Stimulated activated CD4-positive, alpha-beta T cell treated with anti-CD3 and anti-CD28 coated beads, TNF-alpha, amount 100 ng/mL, for 1 hour (primary cell): ENCODE measurements at regions not wholly inside any gene's neighbourhood (a gene's known extent, or its start where the extent isn't known, plus 50 kb on each side); places are given as distances from the start of the nearest gene placed in this dataset.
"Not testable (repeated sequence)": the region's sequence is repeated elsewhere in the genome, so short reads cannot be mapped to it uniquely, and the experiment has no call there.

Experiments used
- DNase-seq, 3 donors: peaks; one replicate each; pipeline ENCODE4 v3.0.0-alpha.2; 2020; ENCODE audit warnings: low read depth in 3 of 3, low spot score in 1 of 3

- DNase-seq = no peak
Observed at GRCh38 chr18:78429127-78430108, 550.2 kb upstream of the SALL3 start.

DNA sequence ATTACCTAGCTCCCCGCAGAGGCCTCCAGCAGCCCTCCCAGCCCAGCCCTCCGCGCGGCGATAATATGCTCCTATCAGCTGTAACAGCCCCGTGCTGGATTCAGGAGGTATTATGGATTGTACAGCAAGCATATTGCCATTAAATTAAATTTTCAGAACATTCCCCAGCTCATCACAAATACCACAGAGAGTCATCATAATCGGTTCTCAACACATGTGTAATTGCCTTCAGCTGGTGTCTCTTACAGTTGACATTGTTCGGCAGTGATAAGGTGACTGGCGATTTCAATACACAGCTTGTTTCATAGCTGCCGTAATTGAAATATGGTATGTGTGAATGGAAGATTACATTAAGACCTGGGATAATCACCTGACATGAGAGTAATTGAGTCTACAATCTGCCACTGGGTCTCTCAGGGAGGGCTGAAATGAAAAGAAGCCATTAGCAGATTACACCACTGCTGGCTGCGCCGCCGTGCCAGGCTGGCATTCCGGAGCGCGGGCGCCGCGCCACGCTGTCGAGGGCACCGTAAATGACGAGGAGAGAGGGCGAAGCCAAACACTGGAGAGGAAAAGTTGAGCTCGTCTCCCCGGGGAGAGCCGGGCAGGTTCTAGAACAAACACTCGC, 549.4 kb upstream of the SALL3 start:
- no peak for DNase-seq

GRCh38 chr18:78431606-78432005, 548.0 kb upstream of the SALL3 start:
- DNase-seq = no peak

DNA sequence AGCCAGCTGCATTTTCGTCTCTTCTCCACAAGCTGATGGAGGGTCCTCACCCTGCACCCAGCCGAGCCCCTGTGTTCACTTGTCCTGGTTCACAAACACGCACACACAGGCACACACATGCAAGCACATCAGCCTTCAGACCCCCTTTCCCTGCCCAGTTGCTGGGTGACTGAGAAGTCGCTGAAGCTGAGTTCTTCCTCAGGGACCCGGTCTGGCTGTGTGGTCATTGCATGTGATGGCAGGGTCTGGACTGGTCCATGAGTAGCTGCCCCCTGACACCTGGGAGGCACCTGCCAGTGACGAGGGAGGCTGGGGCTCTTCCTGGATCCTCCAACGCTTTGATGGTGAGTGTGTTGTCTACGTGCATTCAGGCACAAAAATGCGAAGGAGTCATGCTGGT, 546.1 kb upstream of the SALL3 start:
- no peak for DNase-seq

GRCh38 chr18:78436110-78436509, 543.5 kb upstream of the SALL3 start:
- no peak for DNase-seq

GRCh38 chr18:78438235-78438634, 541.4 kb upstream of the SALL3 start:
- not testable (repeated sequence) for DNase-seq

- DNase-seq = no peak
Observed at GRCh38 chr18:78445880-78446279, 533.7 kb upstream of the SALL3 start.

DNA sequence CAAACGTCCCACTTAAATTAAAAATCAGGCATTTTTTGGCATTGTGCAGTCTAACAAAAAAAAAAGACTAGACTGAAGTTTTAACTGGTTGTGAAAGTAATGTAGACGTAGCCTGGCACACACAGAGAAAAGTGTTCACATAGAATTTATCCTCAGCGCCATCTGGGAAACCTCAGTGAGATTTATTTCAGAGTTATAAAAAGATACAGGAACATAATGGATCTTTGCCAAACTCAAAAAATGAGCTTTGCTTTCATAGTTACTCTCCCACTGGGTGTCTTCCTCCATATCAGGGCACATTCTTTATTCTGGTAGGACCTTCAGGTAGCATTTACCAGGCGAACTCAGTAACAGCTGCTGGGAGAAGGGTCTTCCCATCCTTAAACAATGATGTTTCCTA, 532.4 kb upstream of the SALL3 start:
- DNase-seq = no peak

- no peak for DNase-seq
Observed at GRCh38 chr18:78448106-78448505, 531.5 kb upstream of the SALL3 start.

GRCh38 chr18:78448591-78448990, 531.0 kb upstream of the SALL3 start:
- DNase-seq = no peak

DNA sequence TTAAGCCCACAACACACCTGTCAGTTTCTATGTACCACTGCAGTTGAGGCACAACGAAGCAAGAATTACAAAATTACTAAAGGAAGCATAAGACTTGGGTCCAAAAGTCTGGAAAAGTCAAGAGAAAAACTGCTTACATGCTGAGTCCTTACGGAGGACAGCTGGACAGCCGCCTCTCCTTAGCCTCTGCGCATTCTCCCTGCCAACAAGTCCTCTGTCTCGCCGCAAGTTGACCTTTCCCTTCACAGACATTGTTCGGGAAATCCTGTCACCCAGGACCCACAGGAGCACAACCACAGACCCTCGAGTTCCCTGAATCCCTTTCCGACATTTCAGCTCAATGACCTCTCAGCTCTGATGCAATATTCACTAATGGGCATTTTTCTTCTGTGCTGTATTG, 525.4 kb upstream of the SALL3 start:
- no peak for DNase-seq

GRCh38 chr18:78455386-78455785, 524.2 kb upstream of the SALL3 start:
- no peak for DNase-seq

DNA sequence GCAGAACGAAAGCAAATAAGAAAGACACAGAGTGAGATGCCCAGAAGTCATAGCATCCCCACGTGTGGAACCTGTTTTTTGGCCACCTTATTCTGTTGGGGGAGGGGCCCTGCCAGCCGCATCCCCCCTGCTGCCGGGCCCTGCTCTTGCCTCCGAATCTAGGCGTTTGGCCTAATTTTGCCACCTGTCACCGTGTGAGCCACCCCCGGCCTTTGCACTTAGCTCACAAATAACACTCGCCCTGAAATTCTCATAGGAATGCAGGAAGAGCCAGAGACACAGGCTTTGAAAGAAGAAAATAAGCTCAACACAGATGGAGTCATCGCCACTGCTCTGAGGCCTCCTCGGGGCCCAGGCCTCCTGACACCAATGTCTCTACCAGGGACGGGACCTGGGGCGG, 522.6 kb upstream of the SALL3 start:
- DNase-seq = no peak

DNA sequence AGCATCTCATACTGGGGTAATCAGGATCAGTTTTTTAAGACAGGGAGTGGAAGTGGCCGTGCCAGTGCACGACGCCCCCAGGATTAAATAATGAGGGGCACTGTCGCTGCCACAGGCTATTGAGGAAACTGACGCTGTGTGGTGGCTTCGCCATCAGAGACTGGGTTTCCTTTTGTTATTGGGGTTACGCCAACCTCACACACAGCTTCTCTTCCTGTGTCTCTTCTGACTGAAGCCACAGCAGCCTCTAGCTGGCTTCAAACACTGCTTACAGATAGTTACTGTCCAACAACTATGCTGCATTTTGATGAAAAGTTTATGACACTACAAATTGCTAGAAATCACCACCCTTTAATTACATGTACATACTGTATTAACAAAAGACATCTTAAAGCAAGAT, 521.9 kb upstream of the SALL3 start:
- DNase-seq = no peak

GRCh38 chr18:78458356-78458755, 521.3 kb upstream of the SALL3 start:
- no peak for DNase-seq

GRCh38 chr18:78459668-78460067, 520.0 kb upstream of the SALL3 start:
- DNase-seq = no peak

- no peak for DNase-seq
Observed at GRCh38 chr18:78460558-78460957, 519.1 kb upstream of the SALL3 start.

DNA sequence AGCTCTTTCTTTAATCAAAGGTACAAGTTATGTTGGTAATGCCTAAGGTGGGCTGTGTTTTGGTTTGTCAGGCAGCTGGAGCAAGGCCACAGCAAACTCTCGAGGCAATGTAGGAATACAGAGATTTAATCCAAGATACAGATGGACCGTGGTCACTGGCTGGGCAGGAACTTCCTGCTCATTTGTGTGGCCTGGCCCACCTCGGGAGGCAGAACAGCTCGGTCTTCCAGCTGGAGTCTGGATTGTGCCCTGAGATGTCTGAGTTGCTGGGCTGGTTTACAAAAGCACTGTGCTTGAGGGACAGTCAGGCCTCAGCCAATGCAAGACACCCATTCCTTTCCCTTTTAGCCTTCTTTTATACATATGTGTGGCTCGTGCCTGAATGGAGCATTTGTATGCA, 506.1 kb upstream of the SALL3 start:
- no peak for DNase-seq

- no peak for DNase-seq
Observed at GRCh38 chr18:78477840-78478239, 501.8 kb upstream of the SALL3 start.

DNA sequence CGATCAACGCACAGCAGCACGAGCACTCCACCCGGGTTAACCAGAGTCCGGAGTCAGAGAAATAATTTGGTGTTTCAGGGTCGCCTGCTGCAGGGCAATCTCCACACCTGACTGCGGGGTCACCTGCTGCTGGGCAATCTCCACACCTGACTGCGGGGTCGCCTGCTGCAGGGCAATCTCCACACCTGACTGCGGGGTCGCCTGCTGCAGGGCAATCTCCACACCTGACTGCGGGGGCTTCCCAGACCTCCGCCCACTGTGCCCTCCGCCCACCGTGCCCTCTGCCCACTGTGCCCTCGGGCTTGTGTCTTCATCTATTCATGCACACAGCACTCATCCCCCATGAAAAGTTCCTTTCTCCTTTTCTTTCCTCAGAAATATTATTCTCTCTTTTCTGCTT, 500.2 kb upstream of the SALL3 start:
- no peak for DNase-seq

DNA sequence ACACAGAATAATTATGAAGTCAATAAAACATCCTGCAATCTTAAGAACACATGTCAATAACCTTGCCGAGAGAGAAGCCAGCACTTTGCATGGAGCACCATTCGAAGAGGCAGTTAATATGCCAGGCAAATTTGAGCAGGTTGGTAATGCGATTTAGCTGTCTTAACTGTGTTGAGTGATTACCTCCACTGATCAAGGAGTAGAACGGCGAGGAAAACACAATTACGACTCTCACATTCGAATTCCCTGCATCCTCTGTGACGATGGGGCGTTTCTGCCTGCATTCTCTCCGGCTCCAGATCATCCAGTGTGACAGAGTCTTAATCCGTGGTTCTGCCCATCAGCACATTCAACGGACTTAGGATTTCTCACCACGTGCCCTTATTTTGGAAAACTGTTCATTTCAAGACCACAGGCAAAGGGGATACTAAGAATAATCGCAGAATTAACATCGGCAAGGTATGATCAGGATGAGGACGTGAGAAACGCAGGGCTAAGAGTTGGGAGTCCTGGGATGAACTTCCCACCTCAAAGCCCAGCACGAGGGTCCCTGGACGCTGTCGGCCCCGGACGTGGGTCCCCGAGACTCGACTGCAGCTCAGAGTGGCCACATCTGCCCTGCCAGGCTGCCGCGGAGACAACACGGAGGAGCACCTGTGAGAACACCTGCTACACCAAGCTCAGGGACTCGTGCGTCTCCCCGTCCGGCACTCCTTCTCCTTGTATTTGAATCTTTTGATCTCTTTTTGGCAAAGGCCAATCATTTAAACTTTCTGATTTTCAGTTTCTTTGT, 499.2 kb upstream of the SALL3 start:
- no peak for DNase-seq

DNA sequence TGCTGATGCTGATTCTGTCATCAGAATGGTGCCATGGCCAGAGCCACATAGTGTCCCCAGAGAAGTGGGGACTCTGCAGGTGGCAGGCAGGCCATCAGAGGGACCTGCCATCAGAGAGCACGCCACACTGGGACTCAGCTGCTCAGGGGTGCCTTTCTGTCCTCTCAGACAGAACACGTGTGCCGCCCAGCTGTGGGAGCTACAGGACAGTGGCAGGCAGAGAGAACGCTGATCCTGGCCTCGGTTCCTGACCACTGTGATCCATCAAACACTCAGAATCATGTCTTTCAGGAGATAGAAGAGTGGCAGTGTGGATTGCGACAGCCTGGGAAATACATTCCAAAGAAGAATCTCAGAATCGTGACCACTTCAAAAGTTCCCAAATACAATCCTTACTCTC, 497.2 kb upstream of the SALL3 start:
- no peak for DNase-seq
